NCI-H2227 (cell line): ENCODE measurements at regions not wholly inside any gene's neighbourhood (a gene's known extent, or its start where the extent isn't known, plus 50 kb on each side); places are given as distances from the start of the nearest gene placed in this dataset.

ENCODE experiments used
- DNase-seq: peaks from one replicate; lab custom pipeline; 2025; ENCODE audit not compliant: unreplicated experiment; lab: John Stamatoyannopoulos, UW

DNA sequence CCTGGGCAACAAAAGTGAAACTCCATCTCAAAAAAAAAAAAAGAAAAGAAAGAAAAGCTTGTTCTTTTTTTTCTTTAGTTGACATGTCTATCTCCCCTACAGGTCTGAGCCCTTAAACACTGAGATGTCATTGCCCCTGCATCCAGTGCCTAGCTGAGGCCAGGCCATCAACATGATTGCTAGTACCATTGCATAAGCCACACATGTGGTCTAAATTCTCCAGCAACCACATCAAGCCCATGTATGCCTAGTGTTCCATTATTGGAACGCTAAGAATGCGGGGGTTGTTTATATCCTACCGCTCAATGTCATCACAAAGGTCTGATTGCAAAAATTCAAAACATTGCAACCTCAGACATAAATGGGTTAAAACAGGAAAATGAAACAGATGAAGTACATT is 62.7 kb downstream of the NPTX2 start:
- DNase-seq = no peak

DNA sequence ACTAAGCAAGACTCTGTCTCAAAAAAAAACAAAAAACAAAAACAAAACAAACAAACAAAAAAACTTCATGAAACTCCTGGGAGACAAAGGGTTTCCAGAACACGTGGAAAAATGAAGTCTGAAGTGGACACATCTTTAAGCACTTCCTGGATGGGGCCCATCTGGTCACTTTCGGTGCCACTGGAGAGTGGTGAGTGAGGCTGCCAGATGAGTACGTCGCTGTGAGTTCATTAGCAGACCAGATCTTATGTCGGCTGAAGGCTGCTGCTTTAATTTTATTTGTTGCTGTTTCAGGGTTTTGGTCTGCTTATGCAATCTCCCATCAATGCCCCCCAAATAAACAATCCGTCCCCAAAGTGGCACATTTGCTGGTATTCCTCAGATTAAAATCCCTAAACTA is 64.4 kb downstream of the NPTX2 start:
- peak; percentile 36 for DNase-seq

- DNase-seq = peak; percentile 57
Observed at GRCh38 chr7:98681951-98682350, 64.9 kb downstream of the NPTX2 start.

DNA sequence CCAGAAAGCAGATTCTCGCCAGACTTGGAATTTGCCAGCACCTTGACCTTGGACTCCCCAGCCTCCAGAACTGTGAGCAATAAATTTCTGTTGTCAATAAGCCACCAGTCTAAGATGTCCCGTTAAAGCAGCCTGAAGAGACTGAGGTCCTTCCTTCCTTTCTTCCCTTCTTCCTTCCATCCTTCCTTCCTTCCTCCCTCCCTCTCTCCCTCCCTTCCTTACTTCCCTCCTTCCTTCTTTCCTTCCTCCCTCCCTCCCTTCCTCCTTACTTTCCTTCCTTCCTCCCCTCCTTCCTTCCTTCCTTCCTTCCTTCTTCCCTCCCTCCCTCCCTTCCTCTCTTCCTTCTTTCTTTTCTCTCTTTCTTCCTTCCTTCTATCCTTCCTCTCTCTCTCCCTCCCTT is 66.4 kb downstream of the NPTX2 start:
- DNase-seq = no peak

GRCh38 chr7:98685541-98685940 is 68.5 kb downstream of the NPTX2 start:
- no peak for DNase-seq

- DNase-seq = no peak
Observed at GRCh38 chr7:98686466-98687080, 69.5 kb downstream of the NPTX2 start.

GRCh38 chr7:98687111-98687751 is 70.1 kb downstream of the NPTX2 start:
- no peak for DNase-seq

GRCh38 chr7:98691619-98692018 is 74.5 kb downstream of the NPTX2 start:
- DNase-seq = no peak

GRCh38 chr7:98697083-98697482 is 80.0 kb downstream of the NPTX2 start:
- no peak for DNase-seq

- DNase-seq = no peak
Observed at GRCh38 chr7:98697485-98698240, 80.6 kb downstream of the NPTX2 start.

DNA sequence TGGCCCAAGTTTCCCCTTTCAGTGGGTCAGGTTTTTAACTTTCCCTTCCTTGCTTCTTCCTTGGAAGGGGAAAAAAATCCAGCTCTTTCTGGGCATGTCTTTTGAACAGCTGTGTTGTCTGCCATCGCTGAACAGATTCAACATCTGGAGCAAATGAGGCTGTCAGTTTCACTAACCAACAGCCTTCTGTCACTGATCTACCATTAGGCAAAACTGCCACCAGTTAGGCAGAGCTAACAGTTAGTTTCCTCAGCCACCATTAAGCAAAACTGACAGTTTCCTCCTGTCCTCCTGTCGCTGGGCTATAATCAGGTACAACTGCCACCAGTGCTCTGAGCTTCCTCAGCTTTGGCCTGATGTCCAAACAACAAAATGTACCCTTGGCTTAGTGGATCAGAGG is 81.9 kb downstream of the NPTX2 start:
- no peak for DNase-seq

GRCh38 chr7:98700533-98700932 is 83.4 kb downstream of the NPTX2 start:
- no peak for DNase-seq

DNA sequence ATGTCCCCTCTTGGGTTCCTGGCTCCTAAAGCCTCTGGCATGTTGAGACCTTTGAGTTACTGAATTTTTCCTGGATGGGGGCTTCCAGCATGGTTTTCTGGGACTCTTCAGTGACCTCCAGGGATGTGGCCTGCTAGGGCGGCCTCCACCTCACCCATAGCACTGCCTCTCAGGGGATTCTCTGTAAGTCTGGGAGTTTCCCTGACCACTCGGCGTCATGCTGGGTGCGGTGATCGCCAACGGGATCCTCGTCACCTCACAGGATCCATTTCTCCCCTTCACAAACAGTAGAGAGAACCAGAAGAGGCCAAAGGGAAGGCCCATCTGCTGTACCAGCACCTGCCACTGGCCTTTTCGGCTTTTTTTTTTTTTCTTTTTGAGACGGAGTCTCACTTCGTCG is 84.3 kb downstream of the NPTX2 start:
- DNase-seq = no peak

- no peak for DNase-seq
Observed at GRCh38 chr7:98702021-98702420, 84.9 kb downstream of the NPTX2 start.

- no peak for DNase-seq
Observed at GRCh38 chr7:98703916-98704315, 86.8 kb downstream of the NPTX2 start.

DNA sequence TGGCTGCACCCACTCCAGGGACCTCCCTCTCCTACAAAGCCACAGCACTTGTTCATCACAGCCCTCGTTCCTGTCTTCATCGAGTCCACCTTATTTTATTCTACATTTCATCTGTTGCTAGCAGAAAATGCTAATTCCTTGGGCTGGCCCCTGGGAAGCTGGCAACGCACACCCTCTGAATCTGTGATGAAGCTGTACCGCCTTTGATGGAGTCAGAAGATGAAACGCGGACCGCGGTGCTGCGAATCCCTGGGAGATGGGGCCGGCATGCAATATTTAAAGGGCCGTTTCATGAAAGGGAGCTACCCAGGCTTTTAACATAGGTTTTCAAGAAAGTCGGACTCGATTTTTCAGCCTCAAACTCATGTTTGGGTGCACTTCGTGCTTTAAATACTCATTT is 88.5 kb downstream of the NPTX2 start:
- no peak for DNase-seq

- DNase-seq = no peak
Observed at GRCh38 chr7:98707076-98707475, 90.0 kb downstream of the NPTX2 start.

GRCh38 chr7:98711945-98712344 is 94.9 kb downstream of the NPTX2 start:
- DNase-seq = no peak

GRCh38 chr7:98713165-98713810 is 96.2 kb downstream of the NPTX2 start:
- no peak for DNase-seq

- DNase-seq = no peak
Observed at GRCh38 chr7:98719396-98719795, 102.3 kb downstream of the NPTX2 start.

DNA sequence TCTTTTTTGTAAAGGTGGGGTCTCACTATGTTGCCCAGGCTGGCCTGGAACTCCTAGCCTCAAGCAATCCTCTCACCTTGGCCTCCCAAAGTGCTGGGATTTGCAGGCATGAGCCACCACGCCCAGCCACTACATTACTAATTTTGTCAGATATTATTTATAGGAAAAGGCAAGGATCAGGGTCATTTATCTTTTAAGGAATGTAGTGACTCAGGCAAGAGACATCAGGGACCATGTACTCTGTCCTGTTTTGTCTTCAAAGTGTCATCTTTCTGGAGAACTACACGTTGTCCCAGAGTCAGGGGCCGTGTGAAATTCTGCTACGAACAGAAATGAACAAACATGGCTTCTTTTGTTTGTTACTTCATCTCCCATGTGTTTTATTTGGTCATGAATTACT is 105.3 kb downstream of the NPTX2 start:
- no peak for DNase-seq

DNA sequence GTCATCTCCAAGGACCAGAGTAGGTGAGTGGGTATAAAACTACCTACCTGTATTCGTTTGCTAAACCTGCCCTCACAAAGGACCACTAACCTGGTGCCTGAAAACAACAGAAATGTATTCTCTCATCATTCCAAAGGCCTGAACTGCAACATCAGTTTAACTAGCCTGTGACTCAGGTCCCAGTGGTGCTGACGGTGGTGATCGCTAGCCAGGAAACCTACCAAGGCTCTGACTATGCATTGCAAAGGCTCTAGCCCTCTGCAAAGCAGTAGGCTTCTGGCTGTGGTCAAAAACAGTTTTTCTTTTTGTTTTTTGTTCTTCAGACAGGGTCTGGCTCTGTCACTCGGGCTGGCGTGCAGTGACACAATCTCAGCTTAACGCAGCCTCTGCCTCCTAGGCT is 107.5 kb downstream of the NPTX2 start:
- no peak for DNase-seq
